IMR-90 (cell line): ENCODE measurements at regions not wholly inside any gene's neighbourhood (a gene's known extent, or its start where the extent isn't known, plus 50 kb on each side); places are given as distances from the start of the nearest gene placed in this dataset.

ENCODE experiments used
- ATAC-seq: fragments of 200-7000 bp; cut with Tn5 transposase; 2 replicates; pipeline ENCODE4 v1.9.1; 2020; ENCODE audit warnings: low read depth, mild to moderate bottlenecking, moderate library complexity
- BruUV-seq: library from RNA; stranded (reverse); fragments of 400-500 nt; replicated peaks from 2 replicates; lab custom pipeline; 2021; lab: Mats Ljungman, UMichigan
- CTCF ChIA-PET: fragments of 300-600 bp; formaldehyde crosslinking; extraction: SDS; loops from one replicate; lab custom pipeline; 2021; ENCODE audit warnings: antibody characterized with exemption; lab: Yijun Ruan, JAX
- POLR2A ChIA-PET: fragments of 300-600 bp; sonication (Branson Sonifier 250); formaldehyde crosslinking; loops from one replicate; lab custom pipeline; 2022; ENCODE audit warnings: antibody characterized with exemption; ENCODE audit not compliant: unreplicated experiment; lab: Charles Lee
- DNase-seq: peaks from one replicate; pipeline ENCODE4 v3.0.0; 2013
- H2AFZ ChIP-seq: replicated peaks from 2 replicates; pipeline ENCODE3; 2013; ENCODE audit warnings: low read length, mild to moderate bottlenecking; ENCODE audit not compliant: poor library complexity
- H2AK5ac ChIP-seq: 2 replicates; pipeline ENCODE4 v1.6.1; 2013; ENCODE audit warnings: low read depth, low read length, inconsistent platforms
- H2AK9ac ChIP-seq: replicated peaks from 2 replicates; pipeline ENCODE3; 2013; ENCODE audit warnings: mild to moderate bottlenecking, low read depth, low read length, moderate library complexity; ENCODE audit not compliant: poor library complexity
- H2BK120ac ChIP-seq: 2 replicates; pipeline ENCODE4 v1.6.1; 2013; ENCODE audit warnings: low read depth, low read length, inconsistent platforms
- H2BK15ac ChIP-seq: 3 replicates; pipeline ENCODE4 v1.6.1; 2013; ENCODE audit warnings: low read depth, low read length, inconsistent platforms
- H2BK20ac ChIP-seq: 2 replicates; pipeline ENCODE4 v1.6.1; 2013; ENCODE audit warnings: low read depth, mild to moderate bottlenecking, inconsistent platforms, low read length, moderate library complexity
- H2BK5ac ChIP-seq: 2 replicates; pipeline ENCODE4 v1.6.1; 2013; ENCODE audit warnings: mild to moderate bottlenecking, low read depth, low read length, inconsistent platforms; ENCODE audit not compliant: poor library complexity, severe bottlenecking
- H3K14ac ChIP-seq: replicated peaks from 2 replicates; pipeline ENCODE4 v1.6.1; 2013; ENCODE audit warnings: low read depth, low read length, inconsistent platforms
- H3K18ac ChIP-seq: 2 replicates; pipeline ENCODE4 v1.6.1; 2013; ENCODE audit warnings: low read depth, low read length, control low read depth
- H3K23ac ChIP-seq: 2 replicates; pipeline ENCODE4 v1.6.1; 2013; ENCODE audit warnings: low read depth, low read length, inconsistent platforms
- H3K27ac ChIP-seq: 2 replicates; pipeline ENCODE4 v1.5.1; 2013; ENCODE audit warnings: mild to moderate bottlenecking, control low read depth, low read length; ENCODE audit not compliant: insufficient read depth
- H3K27me3 ChIP-seq: 2 replicates; pipeline ENCODE4 v1.6.1; 2013; ENCODE audit warnings: low read length; ENCODE audit not compliant: control insufficient read depth, insufficient read depth
- H3K36me3 ChIP-seq: 2 replicates; pipeline ENCODE4 v1.6.1; 2013; ENCODE audit warnings: low read length, mixed read lengths; ENCODE audit not compliant: control insufficient read depth, insufficient read depth
- H3K4ac ChIP-seq: 2 replicates; pipeline ENCODE4 v1.6.1; 2013; ENCODE audit warnings: low read depth, low read length, inconsistent platforms
- H3K4me1 ChIP-seq: 2 replicates; pipeline ENCODE4 v1.6.1; 2013; ENCODE audit warnings: low read length, mixed read lengths; ENCODE audit not compliant: control insufficient read depth, insufficient read depth
- H3K4me2 ChIP-seq: 2 replicates; pipeline ENCODE4 v1.6.1; 2013; ENCODE audit warnings: low read depth, mild to moderate bottlenecking, control low read depth, low read length, moderate library complexity
- H3K4me3 ChIP-seq: 2 replicates; pipeline ENCODE4 v1.5.1; 2013; ENCODE audit warnings: low read depth, mild to moderate bottlenecking, control low read depth, low read length, moderate library complexity; ENCODE audit not compliant: insufficient read depth
- H3K56ac ChIP-seq: 2 replicates; pipeline ENCODE4 v1.6.1; 2013; ENCODE audit warnings: low read length, inconsistent platforms; ENCODE audit not compliant: insufficient read depth; ENCODE audit errors: extremely low read depth
- H3K79me1 ChIP-seq, 2 experiments: 2 replicates each; pipeline ENCODE4 v1.6.1; 2013; ENCODE audit warnings: low read length in 2 of 2, inconsistent platforms in 1 of 2, low read depth in 1 of 2
- H3K9ac ChIP-seq: 2 replicates; pipeline ENCODE4 v1.6.1; 2013; ENCODE audit warnings: low read depth, low read length, control low read depth
- H3K9me1 ChIP-seq: 2 replicates; pipeline ENCODE4 v1.6.1; 2013; ENCODE audit warnings: low read length, inconsistent platforms; ENCODE audit not compliant: insufficient read depth
- H3K9me3 ChIP-seq: 2 replicates; pipeline ENCODE4 v1.6.1; 2013; ENCODE audit warnings: low read length; ENCODE audit not compliant: control insufficient read depth, insufficient read depth
- H4K20me1 ChIP-seq: 2 replicates; pipeline ENCODE4 v1.6.1; 2013; ENCODE audit warnings: low read length, inconsistent platforms; ENCODE audit not compliant: insufficient read depth
- H4K5ac ChIP-seq: 2 replicates; pipeline ENCODE4 v1.6.1; 2013; ENCODE audit warnings: mild to moderate bottlenecking, low read depth, low read length, control low read depth
- H4K8ac ChIP-seq, 2 experiments: 2 replicates each; pipeline ENCODE4 v1.6.1; 2013; ENCODE audit warnings: low read depth in 2 of 2, low read length in 2 of 2, control low read depth in 1 of 2, inconsistent platforms in 1 of 2
- H4K91ac ChIP-seq: 2 replicates; pipeline ENCODE4 v1.6.1; 2013; ENCODE audit warnings: low read depth, low read length, inconsistent platforms; ENCODE audit not compliant: insufficient read depth
- CEBPB ChIP-seq: IDR thresholded peaks from 2 replicates; pipeline ENCODE4 v1.6.1; 2012; ENCODE audit warnings: low read depth, low read length, improper control_type of control experiment
- CHD1 ChIP-seq: IDR thresholded peaks from 2 replicates; pipeline ENCODE4 v1.6.1; 2012; ENCODE audit warnings: low read depth, low read length, improper control_type of control experiment
- FOS ChIP-seq: fragments of 150-350 bp; IDR thresholded peaks from 2 replicates; pipeline ENCODE4 v1.6.1; 2016; ENCODE audit warnings: low read depth, low read length
- MAFK ChIP-seq: IDR thresholded peaks from 2 replicates; pipeline ENCODE4 v1.6.1; 2012; ENCODE audit warnings: low read depth, low read length, improper control_type of control experiment
- MAZ ChIP-seq: IDR thresholded peaks from 2 replicates; pipeline ENCODE4 v1.6.1; 2012; ENCODE audit warnings: low read depth, mild to moderate bottlenecking, low read length, improper control_type of control experiment, moderate library complexity, borderline replicate concordance
- MXI1 ChIP-seq: IDR thresholded peaks from 2 replicates; pipeline ENCODE4 v1.6.1; 2012; ENCODE audit warnings: low read depth, mild to moderate bottlenecking, low read length, moderate library complexity, borderline replicate concordance
- NFE2L2 ChIP-seq: fragments of 150-350 bp; IDR thresholded peaks from 2 replicates; pipeline ENCODE4 v1.6.1; 2016; ENCODE audit warnings: low read depth, mild to moderate bottlenecking, low read length
- POLR2A ChIP-seq: IDR thresholded peaks from 2 replicates; pipeline ENCODE4 v1.6.1; 2012; ENCODE audit warnings: mild to moderate bottlenecking, low read depth, low read length
- RAD21 ChIP-seq: IDR thresholded peaks from 2 replicates; pipeline ENCODE4 v1.6.1; 2012; ENCODE audit warnings: low read length, improper control_type of control experiment
- RCOR1 ChIP-seq: IDR thresholded peaks from 2 replicates; pipeline ENCODE4 v1.6.1; 2012; ENCODE audit warnings: mild to moderate bottlenecking, low read length, improper control_type of control experiment; ENCODE audit not compliant: insufficient replicate concordance
- RFX5 ChIP-seq: IDR thresholded peaks from 2 replicates; pipeline ENCODE4 v1.8.0; 2012; ENCODE audit warnings: low read depth, mild to moderate bottlenecking, low read length, moderate library complexity
- SMC3 ChIP-seq: fragments of 150-350 bp; IDR thresholded peaks from 2 replicates; pipeline ENCODE4 v1.6.1; 2016; ENCODE audit warnings: low read depth, mild to moderate bottlenecking, antibody characterized with exemption, low read length, moderate library complexity
- WGBS, 2 experiments: methylation state at CpG; one replicate each; pipeline versions ENCODE4 v1.1.5 to v1.1.7; 2013; ENCODE audit warnings: missing lambda C conversion rate in 2 of 2; ENCODE audit not compliant: insufficient read length in 1 of 2; ENCODE audit errors: extremely low coverage in 2 of 2; 5-methylcytosine and 5-hydroxymethylcytosine counted together
- dilution Hi-C: fragments of 300-500 bp; cut with HindIII; formaldehyde crosslinking; loops from one replicate; pipeline ENCODE4 v1.14.3; 2018; ENCODE audit warnings: low sequenced_read_pairs; ENCODE audit not compliant: unreplicated experiment
- in situ Hi-C: fragments of 300-500 bp; cut with MboI; formaldehyde crosslinking; loops from 3 replicates; pipeline ENCODE4 v1.14.3; 2019; ENCODE audit warnings: low sequenced_read_pairs, inconsistent platforms, mixed read lengths
- intact Hi-C: fragments of 100-400 bp; cut with micrococcal nuclease; formaldehyde crosslinking; loops from 2 replicates; pipeline ENCODE4 v1.10.0; 2022
- TF ChIP-seq, protein P1 (sequence below): fragments of 150-350 bp; IDR thresholded peaks from 2 replicates; pipeline ENCODE4 v1.6.1; 2016; ENCODE audit warnings: low read depth, mild to moderate bottlenecking, low read length, moderate library complexity, borderline replicate concordance
- TF ChIP-seq, protein P2 (sequence below): conservative IDR thresholded peaks from 2 replicates; pipeline ENCODE4 v1.5.1; 2012; ENCODE audit warnings: mild to moderate bottlenecking, low read depth, low read length, improper control_type of control experiment
- TF ChIP-seq, protein P3 (sequence below): fragments of 150-350 bp; IDR thresholded peaks from 2 replicates; pipeline ENCODE4 v1.6.1; 2017; ENCODE audit warnings: mild to moderate bottlenecking, antibody characterized with exemption, low read length, low read depth

DNA sequence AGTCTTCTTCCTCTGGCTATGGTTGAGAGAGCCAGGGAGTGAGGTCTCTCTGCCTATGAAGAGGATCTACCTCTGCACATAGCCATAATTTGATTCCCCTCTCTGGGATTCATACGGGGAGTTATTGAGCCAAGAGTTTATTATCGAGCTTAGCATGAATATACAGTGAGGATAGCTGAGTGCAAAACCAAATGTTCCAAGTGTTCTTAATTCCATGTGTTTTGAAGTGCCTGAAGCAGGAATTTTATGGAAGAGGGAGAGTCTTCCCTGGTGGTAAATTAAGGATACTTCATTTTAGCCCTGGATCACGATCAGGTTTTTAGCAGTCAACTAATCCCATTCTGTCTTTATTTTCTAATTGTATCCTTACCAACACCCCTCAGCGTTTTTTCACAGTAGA is 270.6 kb downstream of the C1D start:
- no peak overlapping the region for H3K4me2 ChIP-seq
- peak overlapping the region; percentile 0; the same call in 1 of the 2 replicates for H3K14ac ChIP-seq
- H2BK15ac ChIP-seq: no peak overlapping the region
- no peak overlapping the region for H2AK9ac ChIP-seq
- H3K4me3 ChIP-seq: no peak overlapping the region
- no peak overlapping the region for H3K27ac ChIP-seq
- ChIA-PET CTCF (interaction anchor here (0.6 kb wide), 1 partner anchor 71 kb away, joined by 3 read pairs; no protein-coding TSS in a partner anchor), POLR2A (no interaction called here)
- H3K36me3 ChIP-seq: no peaks in the 10 kb centered on the region
- no peak overlapping the region for H2AFZ ChIP-seq
- no peak overlapping the region for H4K8ac ChIP-seq
- H3K56ac ChIP-seq: no peak overlapping the region
- no peak overlapping the region for H2BK5ac ChIP-seq
- no CpG with 5 or more reads among the region's 4 CpGs for WGBS, 2 experiments
- H3K9me3 ChIP-seq: no peaks in the 10 kb centered on the region
- BruUV-seq: no TSS peak
- TF ChIP-seq RFX5 (no peak), CEBPB (no peak), CHD1 (no peak), MAZ (no peak), MXI1 (no peak), RCOR1 (no peak), POLR2A (no peak), FOS (no peak), NFE2L2 (no peak), SMC3 (no peak), RAD21 (no peak), MAFK (no peak)
- TF ChIP-seq, protein P1, sequence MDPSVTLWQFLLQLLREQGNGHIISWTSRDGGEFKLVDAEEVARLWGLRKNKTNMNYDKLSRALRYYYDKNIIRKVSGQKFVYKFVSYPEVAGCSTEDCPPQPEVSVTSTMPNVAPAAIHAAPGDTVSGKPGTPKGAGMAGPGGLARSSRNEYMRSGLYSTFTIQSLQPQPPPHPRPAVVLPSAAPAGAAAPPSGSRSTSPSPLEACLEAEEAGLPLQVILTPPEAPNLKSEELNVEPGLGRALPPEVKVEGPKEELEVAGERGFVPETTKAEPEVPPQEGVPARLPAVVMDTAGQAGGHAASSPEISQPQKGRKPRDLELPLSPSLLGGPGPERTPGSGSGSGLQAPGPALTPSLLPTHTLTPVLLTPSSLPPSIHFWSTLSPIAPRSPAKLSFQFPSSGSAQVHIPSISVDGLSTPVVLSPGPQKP: no peak
- TF ChIP-seq, protein P2, sequence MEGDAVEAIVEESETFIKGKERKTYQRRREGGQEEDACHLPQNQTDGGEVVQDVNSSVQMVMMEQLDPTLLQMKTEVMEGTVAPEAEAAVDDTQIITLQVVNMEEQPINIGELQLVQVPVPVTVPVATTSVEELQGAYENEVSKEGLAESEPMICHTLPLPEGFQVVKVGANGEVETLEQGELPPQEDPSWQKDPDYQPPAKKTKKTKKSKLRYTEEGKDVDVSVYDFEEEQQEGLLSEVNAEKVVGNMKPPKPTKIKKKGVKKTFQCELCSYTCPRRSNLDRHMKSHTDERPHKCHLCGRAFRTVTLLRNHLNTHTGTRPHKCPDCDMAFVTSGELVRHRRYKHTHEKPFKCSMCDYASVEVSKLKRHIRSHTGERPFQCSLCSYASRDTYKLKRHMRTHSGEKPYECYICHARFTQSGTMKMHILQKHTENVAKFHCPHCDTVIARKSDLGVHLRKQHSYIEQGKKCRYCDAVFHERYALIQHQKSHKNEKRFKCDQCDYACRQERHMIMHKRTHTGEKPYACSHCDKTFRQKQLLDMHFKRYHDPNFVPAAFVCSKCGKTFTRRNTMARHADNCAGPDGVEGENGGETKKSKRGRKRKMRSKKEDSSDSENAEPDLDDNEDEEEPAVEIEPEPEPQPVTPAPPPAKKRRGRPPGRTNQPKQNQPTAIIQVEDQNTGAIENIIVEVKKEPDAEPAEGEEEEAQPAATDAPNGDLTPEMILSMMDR: no peak
- TF ChIP-seq, protein P3, sequence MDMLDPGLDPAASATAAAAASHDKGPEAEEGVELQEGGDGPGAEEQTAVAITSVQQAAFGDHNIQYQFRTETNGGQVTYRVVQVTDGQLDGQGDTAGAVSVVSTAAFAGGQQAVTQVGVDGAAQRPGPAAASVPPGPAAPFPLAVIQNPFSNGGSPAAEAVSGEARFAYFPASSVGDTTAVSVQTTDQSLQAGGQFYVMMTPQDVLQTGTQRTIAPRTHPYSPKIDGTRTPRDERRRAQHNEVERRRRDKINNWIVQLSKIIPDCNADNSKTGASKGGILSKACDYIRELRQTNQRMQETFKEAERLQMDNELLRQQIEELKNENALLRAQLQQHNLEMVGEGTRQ: no peak
- H3K4me1 ChIP-seq: peaks cover 2% of the 10 kb centered on the region
- intact Hi-C loops (no loop called here), dilution Hi-C loops (no loop called here), in situ Hi-C loops (no loop called here)
- H3K79me1 ChIP-seq: no peaks in the 10 kb centered on the region; a peak in 1 of 4 replicates
- no peak overlapping the region for H4K91ac ChIP-seq
- H2BK120ac ChIP-seq: no peak overlapping the region
- DNase-seq: no peak
- no peak overlapping the region for H3K18ac ChIP-seq
- no peak overlapping the region for H3K23ac ChIP-seq
- H2AK5ac ChIP-seq: no peak overlapping the region
- no peak overlapping the region for H2BK20ac ChIP-seq
- no peaks in the 10 kb centered on the region; the same call in 1 of the 2 replicates for H3K9me1 ChIP-seq
- H3K9ac ChIP-seq: no peak overlapping the region
- H3K27me3 ChIP-seq: no peaks in the 10 kb centered on the region
- no peak for ATAC-seq
- H4K20me1 ChIP-seq: peaks cover 5% of the 10 kb centered on the region; the same call in 1 of the 2 replicates
- H3K4ac ChIP-seq: no peak overlapping the region
- no peak overlapping the region for H4K5ac ChIP-seq
